Pancreas (tissue), 10 donors: ENCODE measurements at regions not wholly inside any gene's neighbourhood (a gene's known extent, or its start where the extent isn't known, plus 50 kb on each side); places are given as distances from the start of the nearest gene placed in this dataset.

ENCODE experiments used
- ATAC-seq, 4 donors: fragments of 200-7000 bp; cut with Tn5 transposase; one replicate each; pipeline versions ENCODE4 v1.8.0 to v1.9.1; 2020; ENCODE audit warnings: mild to moderate bottlenecking in 4 of 4, moderate library complexity in 4 of 4
- DNase-seq, 6 donors: peaks; one replicate each; pipeline ENCODE4 v3.0.0-alpha.2; 2020
- FAIRE-seq: peaks from 2 replicates; lab custom pipeline; 2012; peaks lifted over from hg19 to GRCh38; lab: Jason Lieb, UNC
- H3K27ac ChIP-seq, 4 donors: fragments of 200-600 bp; sonication (generic); 1 replicate in 3 of 4; 2 replicates in 1 of 4; pipeline versions ENCODE4 v1.5.0 to v1.8.0; 2020
- H3K27me3 ChIP-seq, 4 donors: fragments of 200-600 bp; one replicate each; pipeline ENCODE4 v1.8.0; 2021
- H3K36me3 ChIP-seq, 3 donors: fragments of 200-600 bp; sonication (generic) in 1 of 3; one replicate each; pipeline versions ENCODE4 v1.5.0 to v1.8.0; 2020 to 2021
- H3K4me1 ChIP-seq, 3 donors: fragments of 200-600 bp; one replicate each; pipeline ENCODE4 v1.8.0; 2021
- H3K4me3 ChIP-seq, 4 donors: fragments of 200-600 bp; sonication (generic) in 2 of 4; one replicate each; pipeline versions ENCODE4 v1.5.0 to v1.8.0; 2020 to 2021
- H3K9me3 ChIP-seq, 4 donors: fragments of 200-600 bp; one replicate each; pipeline ENCODE4 v1.8.0; 2021
- CTCF ChIP-seq, 4 donors: fragments of 200-600 bp; sonication (generic) in 3 of 4; IDR thresholded peaks; one replicate each; pipeline versions ENCODE4 v1.5.0 to v1.8.0; 2021; ENCODE audit warnings: antibody characterized with exemption in 4 of 4
- WGBS, 2 donors: extraction: QIAGEN DNeasy Blood & Tissue Kit; methylation state at CpG; one replicate each; pipeline ENCODE4 v1.1.7; 2013; 5-methylcytosine and 5-hydroxymethylcytosine counted together
- intact Hi-C, 3 donors: fragments of 100-400 bp; cut with DNase I; formaldehyde crosslinking; loops; one replicate each; pipeline versions ENCODE4 v1.11.1 to v1.14.2; 2022
- donor health status: healthy with polysubstance abuse.
- donor health status: DM: no; HTN: no; CAD: no; lungs with moderate emphysema.
- donor health status: DM: no; HTN: no; CAD: no.
- donor health status: control.
- donor health status: control.
- donor health status: Bipolar disorder and iron deficiency.
- donor health status: DM: yes; HTN: yes; CAD: no.
- donor health status: DM: no; HTN: no; CAD: no.
- donor health status: DM: no; HTN: no; CAD: no.
- donor health status: DM: yes; HTN: yes; CAD: no.

GRCh38 chr4:33218238-33218637, 2498.1 kb downstream of the PCDH7 start:
- DNase-seq (no peak), FAIRE-seq (no peak), ATAC-seq (no peak)
- TF ChIP-seq CTCF (IDR thresholded peaks at IDR 0.05): no peak
- H3K4me1 ChIP-seq: no peaks in the 10 kb centered on the region
- H3K9me3 ChIP-seq: no peaks in the 10 kb centered on the region
- intact Hi-C loops: no loop called here
- H3K36me3 ChIP-seq: no peaks in the 10 kb centered on the region
- H3K27ac ChIP-seq: no peak overlapping the region
- no peaks in the 10 kb centered on the region for H3K27me3 ChIP-seq
- H3K4me3 ChIP-seq: no peak overlapping the region
- 45 to 49% methylated on average over 5 of the region's 5 CpGs for WGBS, 2 donors

- Histone ChIP-seq H3K27me3 (no peaks in the 10 kb centered on the region), H3K27ac (no peak overlapping the region), H3K4me1 (no peaks in the 10 kb centered on the region), H3K4me3 (no peak overlapping the region), H3K36me3 (no peaks in the 10 kb centered on the region), H3K9me3 (no peaks in the 10 kb centered on the region)
- ATAC-seq (no peak), FAIRE-seq (no peak), DNase-seq (no peak)
- 30 to 39% methylated on average over 2 of the region's 2 CpGs for WGBS, 2 donors
- intact Hi-C loops: no loop called here
- no peak for TF ChIP-seq CTCF (IDR thresholded peaks at IDR 0.05)
Observed at GRCh38 chr4:33226133-33226532, 2506.0 kb downstream of the PCDH7 start.

GRCh38 chr4:33226783-33227182, 2506.6 kb downstream of the PCDH7 start:
- DNase-seq (no peak), ATAC-seq (no peak), FAIRE-seq (no peak)
- Histone ChIP-seq H3K4me3 (no peak overlapping the region), H3K9me3 (no peaks in the 10 kb centered on the region), H3K27ac (no peak overlapping the region), H3K36me3 (no peaks in the 10 kb centered on the region), H3K4me1 (no peaks in the 10 kb centered on the region), H3K27me3 (no peaks in the 10 kb centered on the region)
- intact Hi-C loops: no loop called here
- no peak for TF ChIP-seq CTCF (IDR thresholded peaks at IDR 0.05)
- WGBS, 2 donors: 66 to 74% methylated on average over 1 of the region's 1 CpG

- Histone ChIP-seq H3K4me1 (no peaks in the 10 kb centered on the region), H3K27me3 (no peaks in the 10 kb centered on the region), H3K9me3 (no peaks in the 10 kb centered on the region), H3K4me3 (no peak overlapping the region), H3K36me3 (no peaks in the 10 kb centered on the region), H3K27ac (no peak overlapping the region)
- intact Hi-C loops: no loop called here
- FAIRE-seq: no peak
- ATAC-seq: no peak
- TF ChIP-seq CTCF (IDR thresholded peaks at IDR 0.05): no peak
- DNase-seq: no peak
- WGBS, 2 donors: 59 to 83% methylated on average over 10 of the region's 10 CpGs
Observed at GRCh38 chr4:33255094-33255493, 2534.9 kb downstream of the PCDH7 start.

- ATAC-seq: no peak
Observed at GRCh38 chr4:33255507-33255906, 2535.3 kb downstream of the PCDH7 start.

More at GRCh38 chr4:33255507-33255906, 2535.3 kb downstream of the PCDH7 start:
- no peak overlapping the region for H3K4me3 ChIP-seq
- H3K36me3 ChIP-seq: no peaks in the 10 kb centered on the region
- 54 to 63% methylated on average over 6 of the region's 6 CpGs for WGBS, 2 donors
- no peak overlapping the region for H3K27ac ChIP-seq
- no peaks in the 10 kb centered on the region for H3K9me3 ChIP-seq
- intact Hi-C loops: no loop called here
- H3K4me1 ChIP-seq: no peaks in the 10 kb centered on the region
- DNase-seq: no peak
- no peak for TF ChIP-seq CTCF (IDR thresholded peaks at IDR 0.05)
- no peaks in the 10 kb centered on the region for H3K27me3 ChIP-seq
- no peak for FAIRE-seq
